ENCODE measurements at regions not wholly inside any gene's neighbourhood (a gene's known extent, or its start where the extent isn't known, plus 50 kb on each side); places are given as distances from the start of the nearest gene placed in this dataset.

- FAIRE-seq = no peak
- Histone ChIP-seq H3K4me1 (ENCODE audit: control insufficient read depth in 3 of 3, insufficient read depth in 2 of 3, low read depth in 1 of 3, low read length in 2 of 3) (no peaks in the 10 kb centered on the region), H3K36me3 (ENCODE audit: control insufficient read depth in 3 of 3, insufficient read depth in 2 of 3, low read depth in 1 of 3, low read length in 3 of 3) (no peaks in the 10 kb centered on the region), H3K4me3 (ENCODE audit: low read depth in 1 of 3, low read length in 3 of 3) (no peak overlapping the region), H3K9me3 (ENCODE audit: control insufficient read depth in 2 of 2, insufficient read depth in 1 of 2, low read depth in 1 of 2, low read length in 1 of 2) (no peaks in the 10 kb centered on the region), H3K27ac (ENCODE audit: low read depth in 1 of 3, low read length in 2 of 3) (no peak overlapping the region), H3K27me3 (ENCODE audit: control insufficient read depth in 3 of 3, insufficient read depth in 3 of 3, low read length in 3 of 3) (no peaks in the 10 kb centered on the region)
- WGBS, 3 donors = 50 to 64% (median 59%) methylated on average over 2 of the region's 2 CpGs
- DNase-seq = no peak
Measured at GRCh38 chr11:97893612-97894011, 1127.1 kb upstream of the CNTN5 start.

GRCh38 chr11:97894978-97895377 is 1125.8 kb upstream of the CNTN5 start:
- DNase-seq (no peak), FAIRE-seq (no peak)

GRCh38 chr11:97895572-97895971 is 1125.2 kb upstream of the CNTN5 start:
- no peak for FAIRE-seq
- WGBS, 3 donors = 64 to 77% (median 65%) methylated on average over 3 of the region's 3 CpGs

More at GRCh38 chr11:97894978-97895377, 1125.8 kb upstream of the CNTN5 start:
- Histone ChIP-seq H3K4me3 (ENCODE audit: low read depth in 1 of 3, low read length in 3 of 3) (no peak overlapping the region), H3K4me1 (ENCODE audit: control insufficient read depth in 3 of 3, insufficient read depth in 2 of 3, low read depth in 1 of 3, low read length in 2 of 3) (no peaks in the 10 kb centered on the region), H3K9me3 (ENCODE audit: control insufficient read depth in 2 of 2, insufficient read depth in 1 of 2, low read depth in 1 of 2, low read length in 1 of 2) (no peaks in the 10 kb centered on the region), H3K27ac (ENCODE audit: low read depth in 1 of 3, low read length in 2 of 3) (no peak overlapping the region), H3K27me3 (ENCODE audit: control insufficient read depth in 3 of 3, insufficient read depth in 3 of 3, low read length in 3 of 3) (no peaks in the 10 kb centered on the region), H3K36me3 (ENCODE audit: control insufficient read depth in 3 of 3, insufficient read depth in 2 of 3, low read depth in 1 of 3, low read length in 3 of 3) (no peaks in the 10 kb centered on the region)
- WGBS, 3 donors = 68 to 78% (median 72%) methylated on average over 2 of the region's 2 CpGs

GRCh38 chr11:97902828-97903227 is 1117.9 kb upstream of the CNTN5 start:
- Histone ChIP-seq H3K36me3 (ENCODE audit: control insufficient read depth in 3 of 3, insufficient read depth in 2 of 3, low read depth in 1 of 3, low read length in 3 of 3) (no peaks in the 10 kb centered on the region), H3K27ac (ENCODE audit: low read depth in 1 of 3, low read length in 2 of 3) (no peak overlapping the region), H3K4me3 (ENCODE audit: low read depth in 1 of 3, low read length in 3 of 3) (no peak overlapping the region), H3K9me3 (ENCODE audit: control insufficient read depth in 2 of 2, insufficient read depth in 1 of 2, low read depth in 1 of 2, low read length in 1 of 2) (no peaks in the 10 kb centered on the region), H3K4me1 (ENCODE audit: control insufficient read depth in 3 of 3, insufficient read depth in 2 of 3, low read depth in 1 of 3, low read length in 2 of 3) (no peaks in the 10 kb centered on the region), H3K27me3 (ENCODE audit: control insufficient read depth in 3 of 3, insufficient read depth in 3 of 3, low read length in 3 of 3) (no peaks in the 10 kb centered on the region)
- FAIRE-seq (no peak), DNase-seq (no peak)
- 68 to 84% (median 75%) methylated on average over 1 of the region's 1 CpG for WGBS, 3 donors

More at GRCh38 chr11:97895572-97895971, 1125.2 kb upstream of the CNTN5 start:
- no peak overlapping the region for H3K27ac ChIP-seq (ENCODE audit: low read depth in 1 of 3, low read length in 2 of 3)
- no peaks in the 10 kb centered on the region for H3K4me1 ChIP-seq (ENCODE audit: control insufficient read depth in 3 of 3, insufficient read depth in 2 of 3, low read depth in 1 of 3, low read length in 2 of 3)
- H3K4me3 ChIP-seq (ENCODE audit: low read depth in 1 of 3, low read length in 3 of 3) = no peak overlapping the region
- no peaks in the 10 kb centered on the region for H3K9me3 ChIP-seq (ENCODE audit: control insufficient read depth in 2 of 2, insufficient read depth in 1 of 2, low read depth in 1 of 2, low read length in 1 of 2)
- H3K27me3 ChIP-seq (ENCODE audit: control insufficient read depth in 3 of 3, insufficient read depth in 3 of 3, low read length in 3 of 3) = no peaks in the 10 kb centered on the region
- H3K36me3 ChIP-seq (ENCODE audit: control insufficient read depth in 3 of 3, insufficient read depth in 2 of 3, low read depth in 1 of 3, low read length in 3 of 3) = no peaks in the 10 kb centered on the region
- no peak for DNase-seq

- H3K4me1 ChIP-seq (ENCODE audit: control insufficient read depth in 3 of 3, insufficient read depth in 2 of 3, low read depth in 1 of 3, low read length in 2 of 3) = no peaks in the 10 kb centered on the region
- no peaks in the 10 kb centered on the region for H3K27me3 ChIP-seq (ENCODE audit: control insufficient read depth in 3 of 3, insufficient read depth in 3 of 3, low read length in 3 of 3)
- FAIRE-seq (no peak), DNase-seq (no peak)
- H3K27ac ChIP-seq (ENCODE audit: low read depth in 1 of 3, low read length in 2 of 3) = no peak overlapping the region
- no peak overlapping the region for H3K4me3 ChIP-seq (ENCODE audit: low read depth in 1 of 3, low read length in 3 of 3)
- no peaks in the 10 kb centered on the region for H3K36me3 ChIP-seq (ENCODE audit: control insufficient read depth in 3 of 3, insufficient read depth in 2 of 3, low read depth in 1 of 3, low read length in 3 of 3)
- no peaks in the 10 kb centered on the region for H3K9me3 ChIP-seq (ENCODE audit: control insufficient read depth in 2 of 2, insufficient read depth in 1 of 2, low read depth in 1 of 2, low read length in 1 of 2)
Measured at GRCh38 chr11:97905101-97905500, 1115.6 kb upstream of the CNTN5 start.

- no peak for DNase-seq
- Histone ChIP-seq H3K27ac (ENCODE audit: low read depth in 1 of 3, low read length in 2 of 3) (no peak overlapping the region), H3K27me3 (ENCODE audit: control insufficient read depth in 3 of 3, insufficient read depth in 3 of 3, low read length in 3 of 3) (no peaks in the 10 kb centered on the region), H3K9me3 (ENCODE audit: control insufficient read depth in 2 of 2, insufficient read depth in 1 of 2, low read depth in 1 of 2, low read length in 1 of 2) (no peaks in the 10 kb centered on the region), H3K4me1 (ENCODE audit: control insufficient read depth in 3 of 3, insufficient read depth in 2 of 3, low read depth in 1 of 3, low read length in 2 of 3) (no peaks in the 10 kb centered on the region), H3K4me3 (ENCODE audit: low read depth in 1 of 3, low read length in 3 of 3) (no peak overlapping the region), H3K36me3 (ENCODE audit: control insufficient read depth in 3 of 3, insufficient read depth in 2 of 3, low read depth in 1 of 3, low read length in 3 of 3) (no peaks in the 10 kb centered on the region)
- WGBS, 3 donors = 88 to 100% (median 93%) methylated on average over 1 of the region's 1 CpG
- FAIRE-seq = no peak
Measured at GRCh38 chr11:97905671-97906070, 1115.1 kb upstream of the CNTN5 start.

- no peak overlapping the region for H3K4me3 ChIP-seq (ENCODE audit: low read depth in 1 of 3, low read length in 3 of 3)
- no peak overlapping the region for H3K27ac ChIP-seq (ENCODE audit: low read depth in 1 of 3, low read length in 2 of 3)
- no peaks in the 10 kb centered on the region for H3K9me3 ChIP-seq (ENCODE audit: control insufficient read depth in 2 of 2, insufficient read depth in 1 of 2, low read depth in 1 of 2, low read length in 1 of 2)
- DNase-seq = no peak
- no peaks in the 10 kb centered on the region for H3K4me1 ChIP-seq (ENCODE audit: control insufficient read depth in 3 of 3, insufficient read depth in 2 of 3, low read depth in 1 of 3, low read length in 2 of 3)
- no peaks in the 10 kb centered on the region for H3K27me3 ChIP-seq (ENCODE audit: control insufficient read depth in 3 of 3, insufficient read depth in 3 of 3, low read length in 3 of 3)
- no peak for FAIRE-seq
- WGBS, 3 donors = 81 to 86% (median 84%) methylated on average over 5 of the region's 5 CpGs
- H3K36me3 ChIP-seq (ENCODE audit: control insufficient read depth in 3 of 3, insufficient read depth in 2 of 3, low read depth in 1 of 3, low read length in 3 of 3) = no peaks in the 10 kb centered on the region
Measured at GRCh38 chr11:97908354-97908753, 1112.4 kb upstream of the CNTN5 start.

GRCh38 chr11:97909614-97910399 is 1110.9 kb upstream of the CNTN5 start:
- FAIRE-seq = no peak
- DNase-seq = no peak
- Histone ChIP-seq H3K9me3 (ENCODE audit: control insufficient read depth in 2 of 2, insufficient read depth in 1 of 2, low read depth in 1 of 2, low read length in 1 of 2) (no peaks in the 10 kb centered on the region), H3K4me3 (ENCODE audit: low read depth in 1 of 3, low read length in 3 of 3) (no peak overlapping the region), H3K27ac (ENCODE audit: low read depth in 1 of 3, low read length in 2 of 3) (no peak overlapping the region), H3K27me3 (ENCODE audit: control insufficient read depth in 3 of 3, insufficient read depth in 3 of 3, low read length in 3 of 3) (no peaks in the 10 kb centered on the region), H3K4me1 (ENCODE audit: control insufficient read depth in 3 of 3, insufficient read depth in 2 of 3, low read depth in 1 of 3, low read length in 2 of 3) (no peaks in the 10 kb centered on the region), H3K36me3 (ENCODE audit: control insufficient read depth in 3 of 3, insufficient read depth in 2 of 3, low read depth in 1 of 3, low read length in 3 of 3) (no peaks in the 10 kb centered on the region)
- WGBS, 3 donors = 56 to 59% (median 57%) methylated on average over 7 of the region's 7 CpGs

GRCh38 chr11:97912629-97913028 is 1108.1 kb upstream of the CNTN5 start:
- no peak for DNase-seq

More at GRCh38 chr11:97912629-97913028, 1108.1 kb upstream of the CNTN5 start:
- Histone ChIP-seq H3K4me1 (ENCODE audit: control insufficient read depth in 3 of 3, insufficient read depth in 2 of 3, low read depth in 1 of 3, low read length in 2 of 3) (no peaks in the 10 kb centered on the region), H3K27me3 (ENCODE audit: control insufficient read depth in 3 of 3, insufficient read depth in 3 of 3, low read length in 3 of 3) (no peaks in the 10 kb centered on the region), H3K4me3 (ENCODE audit: low read depth in 1 of 3, low read length in 3 of 3) (no peak overlapping the region), H3K27ac (ENCODE audit: low read depth in 1 of 3, low read length in 2 of 3) (no peak overlapping the region), H3K36me3 (ENCODE audit: control insufficient read depth in 3 of 3, insufficient read depth in 2 of 3, low read depth in 1 of 3, low read length in 3 of 3) (no peaks in the 10 kb centered on the region), H3K9me3 (ENCODE audit: control insufficient read depth in 2 of 2, insufficient read depth in 1 of 2, low read depth in 1 of 2, low read length in 1 of 2) (no peaks in the 10 kb centered on the region)
- FAIRE-seq = no peak
- WGBS, 3 donors = 72 to 78% (median 78%) methylated on average over 3 of the region's 3 CpGs
